ENCODE measurements at regions not wholly inside any gene's neighbourhood (a gene's known extent, or its start where the extent isn't known, plus 50 kb on each side); places are given as distances from the start of the nearest gene placed in this dataset.

DNA sequence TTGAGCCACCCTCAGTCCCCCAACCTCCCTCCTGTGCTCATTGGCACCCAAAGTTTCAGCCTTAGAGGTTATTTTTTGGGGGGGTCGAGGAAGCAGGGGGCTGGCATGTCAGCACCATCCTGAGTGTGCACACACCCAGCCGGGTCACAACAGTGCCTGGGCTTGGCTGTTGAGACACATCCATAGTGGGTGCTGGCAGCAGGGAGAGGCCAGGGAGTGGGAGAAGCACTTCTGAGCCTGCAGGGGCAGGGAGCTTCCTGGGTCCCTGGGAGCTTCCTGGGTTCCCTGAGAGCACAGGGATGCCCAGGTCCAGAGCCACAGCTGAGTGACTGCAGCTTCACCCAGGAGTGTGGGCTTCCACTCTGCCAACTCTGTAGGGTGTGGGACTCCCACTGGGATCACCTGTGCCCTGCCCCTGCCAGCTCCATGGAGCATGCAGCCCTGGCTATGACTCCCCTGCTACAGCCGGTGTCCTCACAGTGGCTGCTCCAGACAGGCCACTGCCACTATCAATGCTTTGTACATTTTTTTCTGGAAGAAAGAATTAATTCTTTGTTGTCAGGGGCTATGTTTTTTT is 240.4 kb downstream of the PTGER3 start:
- Histone ChIP-seq H3K56ac (ENCODE audit: insufficient read length, low read depth, low read length) (no peak overlapping the region), H3K79me1 (ENCODE audit: insufficient read depth, low read depth, low read length, poor library complexity, severe bottlenecking) (no peaks in the 10 kb centered on the region), H3K27me3 (ENCODE audit: insufficient read depth, low read length) (no peaks in the 10 kb centered on the region), H4K8ac (replicated peaks; ENCODE audit: insufficient read length, low read depth, low read length) (no peak overlapping the region), H3K14ac (ENCODE audit: insufficient read depth, low read length) (no peak overlapping the region), H2BK5ac (ENCODE audit: insufficient read length, low read length) (no peak overlapping the region), H3T11ph (ENCODE audit: low read length) (no peak overlapping the region), H2BK15ac (ENCODE audit: low read depth, low read length) (no peak overlapping the region), H3K4me1 (ENCODE audit: insufficient read depth, low read length) (no peaks in the 10 kb centered on the region), H2AK5ac (ENCODE audit: insufficient read length, low read length) (no peak overlapping the region), H2AFZ (ENCODE audit: low read length) (no peak overlapping the region), H3K4me2 (ENCODE audit: insufficient read depth, insufficient read length, low read length) (no peak overlapping the region), H2BK120ac (ENCODE audit: low read depth, low read length, poor library complexity, severe bottlenecking) (no peak overlapping the region), H3K23ac (ENCODE audit: insufficient read length, low read depth, low read length) (no peak overlapping the region), H4K20me1 (ENCODE audit: control insufficient read depth, insufficient read depth, insufficient read length) (no peaks in the 10 kb centered on the region), H3K9ac (ENCODE audit: extremely low read depth, insufficient read length, low read length) (no peak overlapping the region), H3K18ac (ENCODE audit: insufficient read length, low read depth, low read length) (no peak overlapping the region), H4K91ac (ENCODE audit: insufficient read length, low read depth, low read length) (no peak overlapping the region), H4K5ac (ENCODE audit: insufficient read length, low read depth, low read length) (no peak overlapping the region), H3K23me2 (ENCODE audit: insufficient read length, low read depth, low read length, poor library complexity, severe bottlenecking) (no peaks in the 10 kb centered on the region), H3K9me3 (ENCODE audit: control insufficient read depth, low read depth, low read length) (no peaks in the 10 kb centered on the region), H3K79me2 (ENCODE audit: insufficient read depth, low read length) (no peaks in the 10 kb centered on the region), H2BK20ac (ENCODE audit: low read depth, low read length, poor library complexity, severe bottlenecking) (no peak overlapping the region), H2BK12ac (ENCODE audit: insufficient read length, low read depth, low read length) (no peak overlapping the region), H3K27ac (ENCODE audit: insufficient read length, low read depth, low read length) (no peak overlapping the region), H3K4ac (ENCODE audit: low read depth, low read length) (no peak overlapping the region)
- no CpG with 5 or more reads among the region's 3 CpGs for WGBS (ENCODE audit: extremely low coverage, insufficient read length, low lambda C conversion rate)
- DNase-seq, result no peak
- Mint-ChIP-seq H3K36me3 (ENCODE audit: insufficient read depth in 1 of 3, low read depth in 3 of 3) (peaks cover 3 to 15% (median 3%) of the 10 kb centered on the region in 3 experiments; a peak in 4 of 7 replicates), H3K9me3 (peaks cover 15 to 19% of the 10 kb centered on the region in 2 experiments), H3K27ac (no peak overlapping the region), H3K4me3 (no peak overlapping the region), H3K27me3 (ENCODE audit: low read depth) (no peaks in the 10 kb centered on the region), H3K4me1 (no peaks in the 10 kb centered on the region)
- TF ChIP-seq, protein P1, sequence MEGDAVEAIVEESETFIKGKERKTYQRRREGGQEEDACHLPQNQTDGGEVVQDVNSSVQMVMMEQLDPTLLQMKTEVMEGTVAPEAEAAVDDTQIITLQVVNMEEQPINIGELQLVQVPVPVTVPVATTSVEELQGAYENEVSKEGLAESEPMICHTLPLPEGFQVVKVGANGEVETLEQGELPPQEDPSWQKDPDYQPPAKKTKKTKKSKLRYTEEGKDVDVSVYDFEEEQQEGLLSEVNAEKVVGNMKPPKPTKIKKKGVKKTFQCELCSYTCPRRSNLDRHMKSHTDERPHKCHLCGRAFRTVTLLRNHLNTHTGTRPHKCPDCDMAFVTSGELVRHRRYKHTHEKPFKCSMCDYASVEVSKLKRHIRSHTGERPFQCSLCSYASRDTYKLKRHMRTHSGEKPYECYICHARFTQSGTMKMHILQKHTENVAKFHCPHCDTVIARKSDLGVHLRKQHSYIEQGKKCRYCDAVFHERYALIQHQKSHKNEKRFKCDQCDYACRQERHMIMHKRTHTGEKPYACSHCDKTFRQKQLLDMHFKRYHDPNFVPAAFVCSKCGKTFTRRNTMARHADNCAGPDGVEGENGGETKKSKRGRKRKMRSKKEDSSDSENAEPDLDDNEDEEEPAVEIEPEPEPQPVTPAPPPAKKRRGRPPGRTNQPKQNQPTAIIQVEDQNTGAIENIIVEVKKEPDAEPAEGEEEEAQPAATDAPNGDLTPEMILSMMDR (conservative IDR thresholded peaks at IDR 0.05), result no peak

Measured in H9 (cell line).